HUES48 (cell line): ENCODE measurements at regions not wholly inside any gene's neighbourhood (a gene's known extent, or its start where the extent isn't known, plus 50 kb on each side); places are given as distances from the start of the nearest gene placed in this dataset.
"Not testable (repeated sequence)": the region's sequence is repeated elsewhere in the genome, so short reads cannot be mapped to it uniquely, and the experiment has no call there.

ENCODE experiments used
- H3K27ac ChIP-seq: one replicate; pipeline ENCODE4 v1.7.0; 2013; ENCODE audit warnings: low read depth, low read length, inconsistent platforms
- H3K27me3 ChIP-seq: 2 replicates; pipeline ENCODE4 v1.6.1; 2013; ENCODE audit warnings: mild to moderate bottlenecking, low read length; ENCODE audit not compliant: control insufficient read depth, insufficient read depth
- H3K36me3 ChIP-seq: 2 replicates; pipeline ENCODE4 v1.6.1; 2013; ENCODE audit warnings: low read length; ENCODE audit not compliant: control insufficient read depth, insufficient read depth
- H3K4me1 ChIP-seq: 2 replicates; pipeline ENCODE4 v1.6.1; 2013; ENCODE audit warnings: mild to moderate bottlenecking, low read length; ENCODE audit not compliant: control insufficient read depth, insufficient read depth
- H3K4me3 ChIP-seq: 2 replicates; pipeline ENCODE4 v1.5.1; 2013; ENCODE audit warnings: mild to moderate bottlenecking, low read depth, low read length
- H3K9ac ChIP-seq: 2 replicates; pipeline ENCODE4 v1.6.1; 2013; ENCODE audit warnings: mild to moderate bottlenecking, low read depth, low read length, moderate library complexity
- H3K9me3 ChIP-seq: 2 replicates; pipeline ENCODE4 v1.6.1; 2013; ENCODE audit warnings: low read length; ENCODE audit not compliant: control insufficient read depth, insufficient read depth

- Histone ChIP-seq H3K9ac (no peak overlapping the region), H3K4me3 (no peak overlapping the region), H3K36me3 (no peaks in the 10 kb centered on the region), H3K27ac (no peak overlapping the region), H3K9me3 (no peaks in the 10 kb centered on the region; the same call in 1 of the 2 replicates), H3K4me1 (peaks cover 8% of the 10 kb centered on the region), H3K27me3 (no peaks in the 10 kb centered on the region)
These were observed 513.7 kb downstream of the EBF1 start for GRCh38 chr5:158586054-158586453.

- H3K4me1 ChIP-seq, H3K27me3 ChIP-seq, H3K9ac ChIP-seq, H3K36me3 ChIP-seq, H3K4me3 ChIP-seq, H3K27ac ChIP-seq, H3K9me3 ChIP-seq: not testable (repeated sequence)
These were observed 517.0 kb downstream of the EBF1 start for GRCh38 chr5:158582669-158583068.

- H3K9ac ChIP-seq: no peak overlapping the region
- H3K4me3 ChIP-seq: no peak overlapping the region
- no peak overlapping the region for H3K27ac ChIP-seq
- H3K4me1 ChIP-seq: peaks cover 4% of the 10 kb centered on the region
- H3K27me3 ChIP-seq: no peaks in the 10 kb centered on the region
- H3K9me3 ChIP-seq: peaks cover 3% of the 10 kb centered on the region; the same call in 1 of the 2 replicates
- H3K36me3 ChIP-seq: no peaks in the 10 kb centered on the region
These were observed 525.9 kb downstream of the EBF1 start for GRCh38 chr5:158573829-158574228.

GRCh38 chr5:158570502-158570901, 529.2 kb downstream of the EBF1 start:
- Histone ChIP-seq H3K9me3 (no peaks in the 10 kb centered on the region), H3K4me3 (no peak overlapping the region), H3K36me3 (no peaks in the 10 kb centered on the region), H3K27ac (no peak overlapping the region), H3K9ac (no peak overlapping the region), H3K4me1 (peaks cover 4% of the 10 kb centered on the region), H3K27me3 (no peaks in the 10 kb centered on the region)

GRCh38 chr5:158569534-158569933, 530.2 kb downstream of the EBF1 start:
- H3K27me3 ChIP-seq: no peaks in the 10 kb centered on the region
- H3K9ac ChIP-seq: no peak overlapping the region
- peak overlapping the region; percentile 62 for H3K27ac ChIP-seq

GRCh38 chr5:158565017-158565789, 534.5 kb downstream of the EBF1 start:
- H3K9ac ChIP-seq: no peak overlapping the region
- no peaks in the 10 kb centered on the region for H3K9me3 ChIP-seq
- H3K27ac ChIP-seq: no peak overlapping the region
- no peaks in the 10 kb centered on the region for H3K36me3 ChIP-seq
- no peaks in the 10 kb centered on the region for H3K27me3 ChIP-seq
- H3K4me3 ChIP-seq: no peak overlapping the region
- H3K4me1 ChIP-seq: peaks cover 9% of the 10 kb centered on the region

More at GRCh38 chr5:158569534-158569933, 530.2 kb downstream of the EBF1 start:
- peaks cover 4% of the 10 kb centered on the region for H3K4me1 ChIP-seq
- H3K9me3 ChIP-seq: no peaks in the 10 kb centered on the region
- no peak overlapping the region for H3K4me3 ChIP-seq
- no peaks in the 10 kb centered on the region for H3K36me3 ChIP-seq

GRCh38 chr5:158563760-158564390, 535.8 kb downstream of the EBF1 start:
- Histone ChIP-seq H3K4me3 (no peak overlapping the region), H3K27ac (no peak overlapping the region), H3K36me3 (no peaks in the 10 kb centered on the region), H3K9ac (no peak overlapping the region), H3K27me3 (no peaks in the 10 kb centered on the region), H3K9me3 (no peaks in the 10 kb centered on the region), H3K4me1 (peaks cover 5% of the 10 kb centered on the region; the same call in 1 of the 2 replicates)

GRCh38 chr5:158561562-158562190, 538.0 kb downstream of the EBF1 start:
- Histone ChIP-seq H3K4me1 (peaks cover 5% of the 10 kb centered on the region; the same call in 1 of the 2 replicates), H3K4me3 (no peak overlapping the region), H3K36me3 (no peaks in the 10 kb centered on the region), H3K9ac (no peak overlapping the region), H3K27me3 (no peaks in the 10 kb centered on the region), H3K9me3 (no peaks in the 10 kb centered on the region), H3K27ac (no peak overlapping the region)

GRCh38 chr5:158560170-158560569, 539.5 kb downstream of the EBF1 start:
- Histone ChIP-seq H3K9ac (no peak overlapping the region), H3K9me3 (no peaks in the 10 kb centered on the region), H3K4me3 (no peak overlapping the region), H3K4me1 (peaks cover 5% of the 10 kb centered on the region; the same call in 1 of the 2 replicates), H3K36me3 (no peaks in the 10 kb centered on the region), H3K27me3 (no peaks in the 10 kb centered on the region), H3K27ac (no peak overlapping the region)

- no peaks in the 10 kb centered on the region for H3K27me3 ChIP-seq
- no peak overlapping the region for H3K9ac ChIP-seq
- no peak overlapping the region for H3K4me3 ChIP-seq
- peaks cover 5% of the 10 kb centered on the region; the same call in 1 of the 2 replicates for H3K4me1 ChIP-seq
- no peaks in the 10 kb centered on the region for H3K36me3 ChIP-seq
- no peaks in the 10 kb centered on the region for H3K9me3 ChIP-seq
- no peak overlapping the region for H3K27ac ChIP-seq
These were observed 540.1 kb downstream of the EBF1 start for GRCh38 chr5:158559643-158560042.

- Histone ChIP-seq H3K4me3 (no peak overlapping the region), H3K4me1 (peaks cover 5% of the 10 kb centered on the region; the same call in 1 of the 2 replicates), H3K27me3 (no peaks in the 10 kb centered on the region), H3K27ac (no peak overlapping the region), H3K36me3 (no peaks in the 10 kb centered on the region), H3K9me3 (no peaks in the 10 kb centered on the region), H3K9ac (no peak overlapping the region)
These were observed 540.6 kb downstream of the EBF1 start for GRCh38 chr5:158559066-158559465.
